Effector memory CD8-positive, alpha-beta T cell (primary cell): ENCODE measurements at regions not wholly inside any gene's neighbourhood (a gene's known extent, or its start where the extent isn't known, plus 50 kb on each side); places are given as distances from the start of the nearest gene placed in this dataset.
"Not testable (repeated sequence)": the region's sequence is repeated elsewhere in the genome, so short reads cannot be mapped to it uniquely, and the experiment has no call there.

Source experiments
- ATAC-seq: fragments of 150-1000 bp; cut with Tn5 transposase; replicated peaks from 2 replicates; pipeline ENCODE4 v1.10.0; 2021; ENCODE audit warnings: mild to moderate bottlenecking, moderate library complexity
- DNase-seq, 3 experiments: peaks; one replicate each; pipeline ENCODE4 v3.0.0; 2021
- H3K27ac Mint-ChIP-seq, 2 donors: one replicate each; pipeline ENCODE4 v1.8.0; 2022; ENCODE audit warnings: mild to moderate bottlenecking in 2 of 2, mixed read lengths in 2 of 2, moderate library complexity in 2 of 2
- H3K27me3 Mint-ChIP-seq, 2 donors: one replicate each; pipeline ENCODE4 v1.8.0; 2022; ENCODE audit warnings: mixed read lengths in 2 of 2
- H3K36me3 Mint-ChIP-seq: one replicate; pipeline ENCODE4 v1.8.0; 2022; ENCODE audit warnings: mild to moderate bottlenecking, moderate library complexity, mixed read lengths; ENCODE audit not compliant: insufficient read depth
- H3K4me1 Mint-ChIP-seq, 2 donors: one replicate each; pipeline ENCODE4 v1.8.0; 2022; ENCODE audit warnings: low read depth in 2 of 2, mixed read lengths in 2 of 2
- H3K4me3 Mint-ChIP-seq, 2 donors: one replicate each; pipeline ENCODE4 v1.8.0; 2022; ENCODE audit warnings: mild to moderate bottlenecking in 2 of 2, mixed read lengths in 2 of 2, moderate library complexity in 2 of 2
- H3K9me3 Mint-ChIP-seq, 2 donors: one replicate each; pipeline ENCODE4 v1.8.0; 2022; ENCODE audit warnings: mixed read lengths in 2 of 2

GRCh38 chr6:121720867-121721266, 285.4 kb downstream of the GJA1 start:
- DNase-seq, H3K36me3 Mint-ChIP-seq, H3K4me3 Mint-ChIP-seq, H3K27me3 Mint-ChIP-seq, H3K27ac Mint-ChIP-seq, ATAC-seq, H3K4me1 Mint-ChIP-seq: not testable (repeated sequence)
- H3K9me3 Mint-ChIP-seq: peaks cover 0 to 12% of the 10 kb centered on the region in 2 donors

DNA sequence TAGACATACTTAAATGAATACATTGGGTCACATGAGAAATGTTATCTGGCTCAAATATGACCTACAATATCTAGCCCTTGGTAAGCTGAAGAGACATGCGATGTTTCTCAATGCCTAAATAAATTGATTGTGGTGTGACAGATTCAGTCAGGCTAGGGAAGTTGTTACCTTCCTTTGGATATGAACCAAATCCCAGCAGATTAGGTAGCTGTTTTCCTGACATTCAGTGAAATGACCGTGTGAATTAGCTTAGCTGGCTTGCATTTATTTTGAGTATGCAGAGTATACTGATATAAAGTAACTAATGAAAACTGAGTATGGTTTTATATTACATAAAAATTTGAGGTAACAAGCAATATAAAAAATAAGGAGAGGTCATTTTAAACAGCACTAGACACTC, 288.2 kb downstream of the GJA1 start:
- ATAC-seq: no peak
- Mint-ChIP-seq H3K9me3 (no peaks in the 10 kb centered on the region), H3K36me3 (peaks cover 3% of the 10 kb centered on the region), H3K27ac (no peak overlapping the region), H3K4me1 (no peaks in the 10 kb centered on the region), H3K27me3 (no peaks in the 10 kb centered on the region), H3K4me3 (no peak overlapping the region)
- DNase-seq: no peak

GRCh38 chr6:121724576-121724975, 289.1 kb downstream of the GJA1 start:
- DNase-seq (no peak), ATAC-seq (no peak)
- Mint-ChIP-seq H3K4me3 (no peak overlapping the region), H3K36me3 (peaks cover 3% of the 10 kb centered on the region), H3K4me1 (no peaks in the 10 kb centered on the region), H3K27ac (no peak overlapping the region), H3K27me3 (no peaks in the 10 kb centered on the region), H3K9me3 (no peaks in the 10 kb centered on the region)

DNA sequence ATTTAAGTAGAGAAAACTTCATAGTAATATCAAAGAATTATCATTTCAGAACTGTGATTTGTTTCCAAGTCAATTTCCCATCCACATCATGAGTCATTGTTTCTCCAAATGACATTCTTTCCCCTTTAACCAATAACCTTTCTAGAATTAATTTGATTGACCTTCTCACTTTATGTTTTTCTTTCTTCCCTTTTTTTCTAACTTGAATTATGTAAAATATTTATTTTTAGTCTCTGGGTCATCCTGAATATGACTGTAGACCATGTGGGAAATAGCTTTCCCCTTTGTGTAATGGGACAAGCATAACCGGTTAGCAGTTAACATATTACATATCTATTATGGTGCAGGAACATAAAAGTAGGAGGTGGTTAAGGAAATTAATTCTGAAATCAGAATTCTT, 291.1 kb downstream of the GJA1 start:
- H3K27me3 Mint-ChIP-seq: no peaks in the 10 kb centered on the region
- DNase-seq (no peak), ATAC-seq (no peak)
- peaks cover 3% of the 10 kb centered on the region for H3K36me3 Mint-ChIP-seq
- no peak overlapping the region for H3K27ac Mint-ChIP-seq
- no peaks in the 10 kb centered on the region for H3K4me1 Mint-ChIP-seq
- peaks cover 0 to 4% of the 10 kb centered on the region in 2 donors for H3K9me3 Mint-ChIP-seq
- no peak overlapping the region for H3K4me3 Mint-ChIP-seq

GRCh38 chr6:121730616-121731015, 295.2 kb downstream of the GJA1 start:
- no peak overlapping the region for H3K27ac Mint-ChIP-seq
- peaks cover 3% of the 10 kb centered on the region for H3K36me3 Mint-ChIP-seq
- H3K9me3 Mint-ChIP-seq: peaks cover 0 to 4% of the 10 kb centered on the region in 2 donors
- no peak for DNase-seq
- no peak overlapping the region for H3K4me3 Mint-ChIP-seq
- H3K27me3 Mint-ChIP-seq: no peaks in the 10 kb centered on the region
- no peak for ATAC-seq
- H3K4me1 Mint-ChIP-seq: no peaks in the 10 kb centered on the region

GRCh38 chr6:121731381-121731780, 295.9 kb downstream of the GJA1 start:
- no peak overlapping the region for H3K4me3 Mint-ChIP-seq
- H3K27ac Mint-ChIP-seq: no peak overlapping the region
- H3K36me3 Mint-ChIP-seq: peaks cover 3% of the 10 kb centered on the region
- DNase-seq (no peak), ATAC-seq (no peak)
- H3K9me3 Mint-ChIP-seq: peaks cover 0 to 4% of the 10 kb centered on the region in 2 donors
- no peaks in the 10 kb centered on the region for H3K4me1 Mint-ChIP-seq
- no peaks in the 10 kb centered on the region for H3K27me3 Mint-ChIP-seq

DNA sequence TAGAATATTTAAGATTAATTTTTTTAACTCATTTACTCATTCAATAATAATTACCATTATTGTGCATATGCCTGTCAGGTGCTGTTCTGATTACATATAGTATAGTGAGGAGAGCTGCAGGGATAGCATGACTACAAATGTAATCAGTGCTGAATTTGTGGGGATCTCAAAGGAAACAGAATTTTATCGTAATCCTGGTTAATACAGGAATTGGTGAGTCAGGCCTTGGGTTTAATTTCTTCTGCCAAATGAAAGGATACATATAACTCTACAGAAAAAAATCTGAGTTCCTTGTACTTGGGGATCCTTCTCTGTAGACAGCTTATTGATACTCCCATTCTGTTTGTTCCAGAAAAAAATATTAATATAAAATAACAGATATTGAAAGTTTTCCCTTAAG, 297.2 kb downstream of the GJA1 start:
- Mint-ChIP-seq H3K9me3 (peaks cover 0 to 7% of the 10 kb centered on the region in 2 donors), H3K27me3 (no peaks in the 10 kb centered on the region), H3K36me3 (peaks cover 3% of the 10 kb centered on the region), H3K4me3 (no peak overlapping the region), H3K4me1 (no peaks in the 10 kb centered on the region), H3K27ac (no peak overlapping the region)
- no peak for ATAC-seq
- no peak for DNase-seq

- H3K4me1 Mint-ChIP-seq: no peaks in the 10 kb centered on the region
- no peak for DNase-seq
- H3K27me3 Mint-ChIP-seq: no peaks in the 10 kb centered on the region
- no peak for ATAC-seq
- H3K4me3 Mint-ChIP-seq: no peak overlapping the region
- H3K9me3 Mint-ChIP-seq: peaks cover 0 to 7% of the 10 kb centered on the region in 2 donors
- no peaks in the 10 kb centered on the region for H3K36me3 Mint-ChIP-seq
- H3K27ac Mint-ChIP-seq: no peak overlapping the region
These were observed 297.8 kb downstream of the GJA1 start for GRCh38 chr6:121733234-121733633.

DNA sequence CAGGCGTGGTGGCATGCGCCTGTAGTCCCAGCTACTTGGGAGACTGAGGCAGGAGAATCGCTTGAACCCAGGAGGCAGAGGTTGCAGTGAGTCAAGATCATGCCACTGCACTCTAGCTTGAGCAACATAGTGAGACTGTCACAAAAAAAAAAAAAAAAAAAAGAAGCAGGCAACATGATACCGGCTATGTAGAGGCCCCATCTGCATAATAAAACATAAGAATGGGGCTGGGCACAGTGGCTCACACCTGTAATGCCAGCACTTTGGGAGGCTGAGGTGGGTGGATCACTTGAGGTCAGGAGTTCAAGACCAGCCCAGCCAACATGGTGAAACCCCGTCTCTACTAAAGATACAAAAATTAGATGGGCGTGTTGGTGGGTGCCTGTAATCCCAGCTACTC, 304.7 kb downstream of the GJA1 start:
- ATAC-seq, H3K27ac Mint-ChIP-seq, H3K4me3 Mint-ChIP-seq, H3K27me3 Mint-ChIP-seq, DNase-seq, H3K36me3 Mint-ChIP-seq, H3K4me1 Mint-ChIP-seq, H3K9me3 Mint-ChIP-seq: not testable (repeated sequence)

DNA sequence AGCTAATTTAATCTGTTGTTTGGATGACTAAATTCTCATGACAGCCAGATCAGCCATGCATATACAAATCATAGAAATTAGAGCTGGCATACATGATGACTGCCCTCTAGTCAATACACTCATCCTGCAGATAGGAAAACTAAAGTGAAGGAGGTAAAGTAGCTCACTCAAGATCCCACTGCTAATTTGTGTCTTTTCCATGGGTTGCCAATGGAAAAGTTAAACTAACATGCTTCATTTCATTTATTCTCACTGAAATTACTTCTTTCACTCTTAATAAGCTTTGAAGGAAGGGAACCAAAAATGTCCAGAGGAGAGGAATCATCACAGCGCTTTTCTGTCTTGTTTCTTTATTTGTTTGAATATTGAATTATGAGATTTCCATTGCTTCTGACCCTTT, 308.2 kb downstream of the GJA1 start:
- Mint-ChIP-seq H3K36me3 (no peaks in the 10 kb centered on the region), H3K4me1 (no peaks in the 10 kb centered on the region), H3K27ac (no peak overlapping the region), H3K27me3 (no peaks in the 10 kb centered on the region), H3K4me3 (no peak overlapping the region), H3K9me3 (peaks cover 0 to under 1% of the 10 kb centered on the region in 2 donors)
- no peak for DNase-seq
- ATAC-seq: no peak

- no peaks in the 10 kb centered on the region for H3K4me1 Mint-ChIP-seq
- no peak overlapping the region for H3K4me3 Mint-ChIP-seq
- no peaks in the 10 kb centered on the region for H3K36me3 Mint-ChIP-seq
- no peak overlapping the region for H3K27ac Mint-ChIP-seq
- peaks cover 0 to 7% of the 10 kb centered on the region in 2 donors for H3K9me3 Mint-ChIP-seq
- DNase-seq (no peak), ATAC-seq (no peak)
- H3K27me3 Mint-ChIP-seq: no peaks in the 10 kb centered on the region
These were observed 312.9 kb downstream of the GJA1 start for GRCh38 chr6:121748376-121748775.

DNA sequence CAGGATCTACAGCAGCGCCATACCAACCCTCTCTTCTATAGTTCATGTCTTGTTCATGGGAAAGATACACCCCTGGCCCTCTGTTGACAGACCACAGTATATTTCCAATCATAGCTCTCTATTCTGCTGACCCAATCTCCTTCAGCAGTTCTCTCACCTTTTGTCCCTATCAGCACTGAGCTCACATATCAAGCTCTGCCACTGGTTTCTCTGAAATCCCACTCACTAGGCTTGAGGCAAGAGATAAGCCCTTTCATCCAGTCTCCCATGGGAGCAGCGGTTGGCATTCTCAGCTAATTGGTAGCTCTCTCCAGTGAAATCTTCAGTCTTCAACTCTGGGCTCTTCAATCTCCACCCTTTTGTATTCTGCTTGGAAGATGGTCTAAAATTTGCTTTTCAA, 313.4 kb downstream of the GJA1 start:
- Mint-ChIP-seq H3K27me3 (no peaks in the 10 kb centered on the region), H3K4me3 (no peak overlapping the region), H3K9me3 (peaks cover 0 to 7% of the 10 kb centered on the region in 2 donors), H3K36me3 (no peaks in the 10 kb centered on the region), H3K27ac (no peak overlapping the region), H3K4me1 (no peaks in the 10 kb centered on the region)
- DNase-seq (no peak), ATAC-seq (no peak)

DNA sequence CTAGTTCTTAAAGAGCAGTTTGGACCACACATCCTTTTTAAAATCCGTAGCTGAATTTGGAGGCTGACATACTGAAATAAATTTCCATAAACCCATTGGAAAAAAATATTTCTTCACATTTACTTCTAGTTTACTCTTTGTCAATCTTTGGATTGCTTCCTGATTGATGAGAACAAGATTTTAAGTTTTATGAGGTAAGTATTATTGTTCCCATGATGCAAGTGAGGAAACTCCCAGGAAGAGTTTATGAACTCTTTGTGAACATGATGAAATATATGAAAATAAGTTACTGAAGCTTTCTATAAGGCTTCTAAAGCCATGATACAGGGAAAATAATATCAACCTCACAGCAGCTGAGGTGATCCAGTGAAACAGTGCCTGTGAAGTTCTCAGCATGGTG, 320.0 kb downstream of the GJA1 start:
- no peaks in the 10 kb centered on the region for H3K27me3 Mint-ChIP-seq
- no peak for DNase-seq

GRCh38 chr6:121756666-121757065, 321.2 kb downstream of the GJA1 start:
- Mint-ChIP-seq H3K9me3 (peaks cover 3 to 7% of the 10 kb centered on the region in 2 donors), H3K27ac (no peak overlapping the region), H3K36me3 (no peaks in the 10 kb centered on the region), H3K27me3 (no peaks in the 10 kb centered on the region), H3K4me3 (no peak overlapping the region), H3K4me1 (no peaks in the 10 kb centered on the region)
- no peak for ATAC-seq
- DNase-seq: no peak

More for the DNA sequence above, 320.0 kb downstream of the GJA1 start:
- Mint-ChIP-seq H3K36me3 (no peaks in the 10 kb centered on the region), H3K4me3 (no peak overlapping the region), H3K27ac (no peak overlapping the region), H3K9me3 (peaks cover 1 to 7% of the 10 kb centered on the region in 2 donors), H3K4me1 (no peaks in the 10 kb centered on the region)
- no peak for ATAC-seq

DNA sequence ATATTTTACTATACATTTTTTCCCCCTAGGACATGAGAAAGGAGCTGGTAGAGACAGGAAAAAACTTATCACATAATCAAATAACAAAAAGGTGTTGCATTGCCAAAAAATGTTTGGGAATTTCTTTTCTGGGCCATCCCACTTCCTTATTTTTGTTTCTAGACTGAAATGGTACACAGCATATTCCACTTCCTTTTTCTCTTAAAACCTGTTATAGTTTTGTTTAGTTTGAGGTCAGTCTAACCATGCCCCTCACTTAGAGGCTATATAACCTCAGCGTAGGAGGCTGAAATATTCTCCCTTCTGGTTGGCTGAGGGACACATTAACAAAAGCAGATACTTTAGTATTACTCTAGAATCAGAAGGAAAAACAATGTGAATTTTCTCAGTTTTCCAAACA, 323.9 kb downstream of the GJA1 start:
- DNase-seq: no peak
- Mint-ChIP-seq H3K27me3 (no peaks in the 10 kb centered on the region), H3K27ac (no peak overlapping the region), H3K4me1 (no peaks in the 10 kb centered on the region), H3K36me3 (no peaks in the 10 kb centered on the region), H3K4me3 (no peak overlapping the region), H3K9me3 (peaks cover 4 to 7% of the 10 kb centered on the region in 2 donors)
- no peak for ATAC-seq
